SK-N-SH treated with all-trans-retinoic acid at 6 μM for 48 hours (cell line): ENCODE measurements at regions not wholly inside any gene's neighbourhood (a gene's known extent, or its start where the extent isn't known, plus 50 kb on each side); places are given as distances from the start of the nearest gene placed in this dataset.

Experiments used
- ATAC-seq: fragments of 200-7000 bp; cut with Tn5 transposase; 3 replicates; pipeline ENCODE4 v1.9.1; 2020; ENCODE audit warnings: mild to moderate bottlenecking, moderate library complexity
- ARNTL ChIP-seq: fragments of 450-650 bp; formaldehyde crosslinking; IDR thresholded peaks from 2 replicates; pipeline ENCODE4 v1.5.0; 2020; ENCODE audit warnings: low read depth, mild to moderate bottlenecking, moderate library complexity, borderline replicate concordance
- BACH2 ChIP-seq: fragments of 250-450 bp; sonication (Bioruptor Pico); IDR thresholded peaks from 2 replicates; pipeline ENCODE4 v1.9.0; 2021; ENCODE audit warnings: mild to moderate bottlenecking, borderline replicate concordance
- CSDC2 ChIP-seq: fragments of 250-450 bp; sonication (Bioruptor Pico); IDR thresholded peaks from 2 replicates; pipeline ENCODE4 v1.5.0; 2020; ENCODE audit warnings: mild to moderate bottlenecking, moderate library complexity
- CSRNP3 ChIP-seq: fragments of 250-450 bp; sonication (Bioruptor Pico); IDR thresholded peaks from 2 replicates; pipeline ENCODE4 v1.5.1; 2021; ENCODE audit warnings: mild to moderate bottlenecking, moderate library complexity
- ESRRG ChIP-seq: fragments of 250-450 bp; sonication (Bioruptor Pico); IDR thresholded peaks from 2 replicates; pipeline ENCODE4 v1.6.1; 2021; ENCODE audit warnings: mild to moderate bottlenecking
- ISL1 ChIP-seq: fragments of 250-450 bp; sonication (Bioruptor Pico); IDR thresholded peaks from 2 replicates; pipeline ENCODE4 v2.1.2; 2022; ENCODE audit warnings: mild to moderate bottlenecking, moderate library complexity
- PPARA ChIP-seq: fragments of 250-450 bp; sonication (Bioruptor Pico); IDR thresholded peaks from 2 replicates; pipeline ENCODE4 v1.5.0; 2020; ENCODE audit warnings: mild to moderate bottlenecking, borderline replicate concordance
- SNAI2 ChIP-seq: fragments of 250-450 bp; sonication (Bioruptor Pico); IDR thresholded peaks from 2 replicates; pipeline ENCODE4 v1.5.0; 2020; ENCODE audit warnings: mild to moderate bottlenecking, moderate library complexity
- TCF4 ChIP-seq: fragments of 250-450 bp; sonication (Bioruptor Pico); IDR thresholded peaks from 2 replicates; pipeline ENCODE4 v1.8.0; 2021; ENCODE audit warnings: mild to moderate bottlenecking, moderate library complexity, borderline replicate concordance
- ZC3H10 ChIP-seq: fragments of 250-450 bp; sonication (Bioruptor Pico); IDR thresholded peaks from 2 replicates; pipeline ENCODE4 v1.5.1; 2021; ENCODE audit warnings: mild to moderate bottlenecking, moderate library complexity
- ZFP3 ChIP-seq: fragments of 250-450 bp; sonication (Bioruptor Pico); IDR thresholded peaks from 2 replicates; pipeline ENCODE4 v1.5.0; 2020; ENCODE audit warnings: mild to moderate bottlenecking, moderate library complexity
- ZFP30 ChIP-seq: fragments of 450-650 bp; formaldehyde crosslinking; IDR thresholded peaks from 2 replicates; pipeline ENCODE4 v1.5.0; 2022; ENCODE audit warnings: mild to moderate bottlenecking, moderate library complexity
- ZNF565 ChIP-seq: fragments of 450-650 bp; formaldehyde crosslinking; conservative IDR thresholded peaks from 2 replicates; pipeline ENCODE4 v1.5.0; 2020; ENCODE audit warnings: low read depth, mild to moderate bottlenecking, moderate library complexity
- ZNF70 ChIP-seq: fragments of 450-650 bp; formaldehyde crosslinking; IDR thresholded peaks from 2 replicates; pipeline ENCODE4 v1.5.0; 2020; ENCODE audit warnings: mild to moderate bottlenecking, moderate library complexity
- ZNF8 ChIP-seq: fragments of 450-650 bp; formaldehyde crosslinking; IDR thresholded peaks from 2 replicates; pipeline ENCODE4 v1.5.0; 2020; ENCODE audit warnings: mild to moderate bottlenecking, moderate library complexity
- TF ChIP-seq, protein P1 (sequence below): fragments of 250-450 bp; sonication (Bioruptor Pico); IDR thresholded peaks from 2 replicates; pipeline ENCODE4 v1.8.0; 2021; ENCODE audit warnings: low read depth, mild to moderate bottlenecking, moderate library complexity, borderline replicate concordance
- TF ChIP-seq, protein P2 (sequence below): fragments of 250-450 bp; sonication (Bioruptor Pico); IDR thresholded peaks from 2 replicates; pipeline ENCODE4 v1.8.0; 2020; ENCODE audit warnings: mild to moderate bottlenecking, moderate library complexity, borderline replicate concordance
- TF ChIP-seq, protein P3 (sequence below): fragments of 250-450 bp; sonication (Bioruptor Pico); IDR thresholded peaks from 2 replicates; pipeline ENCODE4 v1.5.0; 2020; ENCODE audit warnings: mild to moderate bottlenecking, moderate library complexity

- TF ChIP-seq CSDC2 (CRISPR knock-in tag), result no peak
- TF ChIP-seq, all 23 proteins: peak for 0
Observed at GRCh38 chr9:108637340-108637739, 218.4 kb downstream of the ACTL7B start (continued).

- ATAC-seq, result no peak
- TF ChIP-seq ESRRG (no peak), CSRNP3 (CRISPR knock-in tag) (no peak), TCF4 (CRISPR knock-in tag) (no peak), BACH2 (no peak), ZFP30 (no peak), ZC3H10 (CRISPR knock-in tag) (no peak), ARNTL (CRISPR knock-in tag) (no peak), ZNF8 (CRISPR knock-in tag) (no peak), ZNF70 (CRISPR knock-in tag) (no peak), SNAI2 (CRISPR knock-in tag) (no peak), PPARA (CRISPR knock-in tag) (no peak), CSDC2 (CRISPR knock-in tag) (no peak), ISL1 (CRISPR knock-in tag) (no peak)
- TF ChIP-seq, protein P1, sequence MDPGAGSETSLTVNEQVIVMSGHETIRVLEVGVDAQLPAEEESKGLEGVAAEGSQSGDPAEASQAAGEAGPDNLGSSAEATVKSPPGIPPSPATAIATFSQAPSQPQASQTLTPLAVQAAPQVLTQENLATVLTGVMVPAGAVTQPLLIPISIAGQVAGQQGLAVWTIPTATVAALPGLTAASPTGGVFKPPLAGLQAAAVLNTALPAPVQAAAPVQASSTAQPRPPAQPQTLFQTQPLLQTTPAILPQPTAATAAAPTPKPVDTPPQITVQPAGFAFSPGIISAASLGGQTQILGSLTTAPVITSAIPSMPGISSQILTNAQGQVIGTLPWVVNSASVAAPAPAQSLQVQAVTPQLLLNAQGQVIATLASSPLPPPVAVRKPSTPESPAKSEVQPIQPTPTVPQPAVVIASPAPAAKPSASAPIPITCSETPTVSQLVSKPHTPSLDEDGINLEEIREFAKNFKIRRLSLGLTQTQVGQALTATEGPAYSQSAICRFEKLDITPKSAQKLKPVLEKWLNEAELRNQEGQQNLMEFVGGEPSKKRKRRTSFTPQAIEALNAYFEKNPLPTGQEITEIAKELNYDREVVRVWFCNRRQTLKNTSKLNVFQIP (CRISPR knock-in tag), result no peak
Observed at GRCh38 chr9:108636013-108636412, 219.8 kb downstream of the ACTL7B start.

DNA sequence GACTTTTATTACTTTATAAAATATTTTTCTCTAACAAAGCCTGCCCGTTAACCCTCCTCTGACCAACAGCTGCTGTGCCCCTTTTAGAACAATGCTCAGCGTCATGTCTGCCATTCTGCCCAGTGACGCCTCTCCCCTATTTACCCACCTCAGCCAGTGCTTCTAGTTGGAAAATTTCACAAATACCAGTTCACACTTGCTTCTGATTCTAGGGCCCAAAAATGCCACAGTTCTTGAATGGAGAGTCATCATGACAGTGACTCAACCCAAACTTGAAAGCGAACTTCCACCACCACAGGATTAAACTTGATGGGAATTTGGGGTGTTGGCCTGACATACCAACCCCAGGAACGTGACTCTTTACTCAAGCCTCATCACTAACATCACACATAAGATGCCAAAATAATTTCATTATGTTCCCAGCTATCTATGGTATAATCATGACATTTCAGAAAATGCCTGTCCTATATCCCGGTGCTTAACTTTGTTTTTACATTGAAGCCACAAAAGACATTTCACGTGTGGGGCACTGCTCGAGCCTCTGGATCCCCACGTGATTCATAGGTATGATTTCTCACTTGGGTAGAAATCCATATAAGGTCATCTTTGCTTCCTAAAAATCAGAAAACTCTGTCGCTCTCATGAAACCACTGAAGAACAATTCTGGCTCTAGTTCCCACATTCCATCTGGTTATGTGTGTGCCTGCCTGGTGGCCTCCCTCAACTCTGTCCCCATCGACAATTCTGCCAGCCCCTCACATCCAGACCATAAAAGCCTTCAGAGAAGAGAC lies 220.9 kb downstream of the ACTL7B start:
- TF ChIP-seq PPARA (CRISPR knock-in tag) (no peak), ISL1 (CRISPR knock-in tag) (no peak), ZNF565 (CRISPR knock-in tag) (no peak), CSDC2 (CRISPR knock-in tag) (no peak), ZNF70 (CRISPR knock-in tag) (no peak), BACH2 (no peak), ESRRG (no peak), TCF4 (CRISPR knock-in tag) (no peak), ZFP3 (CRISPR knock-in tag) (no peak), SNAI2 (CRISPR knock-in tag) (no peak)
- TF ChIP-seq, protein P2, sequence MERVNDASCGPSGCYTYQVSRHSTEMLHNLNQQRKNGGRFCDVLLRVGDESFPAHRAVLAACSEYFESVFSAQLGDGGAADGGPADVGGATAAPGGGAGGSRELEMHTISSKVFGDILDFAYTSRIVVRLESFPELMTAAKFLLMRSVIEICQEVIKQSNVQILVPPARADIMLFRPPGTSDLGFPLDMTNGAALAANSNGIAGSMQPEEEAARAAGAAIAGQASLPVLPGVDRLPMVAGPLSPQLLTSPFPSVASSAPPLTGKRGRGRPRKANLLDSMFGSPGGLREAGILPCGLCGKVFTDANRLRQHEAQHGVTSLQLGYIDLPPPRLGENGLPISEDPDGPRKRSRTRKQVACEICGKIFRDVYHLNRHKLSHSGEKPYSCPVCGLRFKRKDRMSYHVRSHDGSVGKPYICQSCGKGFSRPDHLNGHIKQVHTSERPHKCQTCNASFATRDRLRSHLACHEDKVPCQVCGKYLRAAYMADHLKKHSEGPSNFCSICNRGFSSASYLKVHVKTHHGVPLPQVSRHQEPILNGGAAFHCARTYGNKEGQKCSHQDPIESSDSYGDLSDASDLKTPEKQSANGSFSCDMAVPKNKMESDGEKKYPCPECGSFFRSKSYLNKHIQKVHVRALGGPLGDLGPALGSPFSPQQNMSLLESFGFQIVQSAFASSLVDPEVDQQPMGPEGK (CRISPR knock-in tag), result no peak
- TF ChIP-seq, protein P1 (CRISPR knock-in tag), result no peak
- TF ChIP-seq, protein P3, sequence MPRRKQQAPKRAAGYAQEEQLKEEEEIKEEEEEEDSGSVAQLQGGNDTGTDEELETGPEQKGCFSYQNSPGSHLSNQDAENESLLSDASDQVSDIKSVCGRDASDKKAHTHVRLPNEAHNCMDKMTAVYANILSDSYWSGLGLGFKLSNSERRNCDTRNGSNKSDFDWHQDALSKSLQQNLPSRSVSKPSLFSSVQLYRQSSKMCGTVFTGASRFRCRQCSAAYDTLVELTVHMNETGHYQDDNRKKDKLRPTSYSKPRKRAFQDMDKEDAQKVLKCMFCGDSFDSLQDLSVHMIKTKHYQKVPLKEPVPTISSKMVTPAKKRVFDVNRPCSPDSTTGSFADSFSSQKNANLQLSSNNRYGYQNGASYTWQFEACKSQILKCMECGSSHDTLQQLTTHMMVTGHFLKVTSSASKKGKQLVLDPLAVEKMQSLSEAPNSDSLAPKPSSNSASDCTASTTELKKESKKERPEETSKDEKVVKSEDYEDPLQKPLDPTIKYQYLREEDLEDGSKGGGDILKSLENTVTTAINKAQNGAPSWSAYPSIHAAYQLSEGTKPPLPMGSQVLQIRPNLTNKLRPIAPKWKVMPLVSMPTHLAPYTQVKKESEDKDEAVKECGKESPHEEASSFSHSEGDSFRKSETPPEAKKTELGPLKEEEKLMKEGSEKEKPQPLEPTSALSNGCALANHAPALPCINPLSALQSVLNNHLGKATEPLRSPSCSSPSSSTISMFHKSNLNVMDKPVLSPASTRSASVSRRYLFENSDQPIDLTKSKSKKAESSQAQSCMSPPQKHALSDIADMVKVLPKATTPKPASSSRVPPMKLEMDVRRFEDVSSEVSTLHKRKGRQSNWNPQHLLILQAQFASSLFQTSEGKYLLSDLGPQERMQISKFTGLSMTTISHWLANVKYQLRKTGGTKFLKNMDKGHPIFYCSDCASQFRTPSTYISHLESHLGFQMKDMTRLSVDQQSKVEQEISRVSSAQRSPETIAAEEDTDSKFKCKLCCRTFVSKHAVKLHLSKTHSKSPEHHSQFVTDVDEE (CRISPR knock-in tag), result no peak
- ATAC-seq, result no peak
